DND-41 (cell line): ENCODE measurements at regions not wholly inside any gene's neighbourhood (a gene's known extent, or its start where the extent isn't known, plus 50 kb on each side); places are given as distances from the start of the nearest gene placed in this dataset.

Experiments
- ATAC-seq: fragments of 200-7000 bp; cut with Tn5 transposase; 3 replicates; pipeline ENCODE4 v1.9.1; 2021; ENCODE audit warnings: low read depth; ENCODE audit not compliant: insufficient read depth
- DNase-seq: peaks from one replicate; pipeline ENCODE4 v3.0.0-alpha.2; 2020
- H2AFZ ChIP-seq: 2 replicates; pipeline ENCODE4 v1.6.0; 2012; ENCODE audit warnings: low read depth, low read length
- H3K27ac ChIP-seq: 2 replicates; pipeline ENCODE4 v1.5.1; 2012; ENCODE audit warnings: low read length, inconsistent platforms
- H3K27me3 ChIP-seq: fragments of 200-600 bp; sonication (generic); 2 replicates; pipeline ENCODE4 v1.6.0; 2012; ENCODE audit warnings: low read length, mild to moderate bottlenecking, inconsistent platforms; ENCODE audit not compliant: insufficient read depth, poor library complexity
- H3K36me3 ChIP-seq: 2 replicates; pipeline ENCODE4 v1.5.1; 2012; ENCODE audit warnings: low read length, inconsistent platforms; ENCODE audit not compliant: insufficient read depth
- H3K4me1 ChIP-seq: 2 replicates; pipeline ENCODE4 v1.5.1; 2012; ENCODE audit warnings: mild to moderate bottlenecking, low read length; ENCODE audit not compliant: insufficient read depth
- H3K4me2 ChIP-seq: 2 replicates; pipeline ENCODE4 v1.6.0; 2012; ENCODE audit warnings: mild to moderate bottlenecking, moderate library complexity, low read length, inconsistent platforms; ENCODE audit not compliant: insufficient read depth
- H3K4me3 ChIP-seq, 2 experiments: fragments of 200-600 bp in 1 of 2; shearing (Covaris generic) in 1 of 2; 2 replicates each; pipeline ENCODE4 v1.5.1; 2012 to 2016; ENCODE audit warnings: inconsistent platforms in 2 of 2, low read length in 2 of 2, mild to moderate bottlenecking in 2 of 2, low read depth in 1 of 2, moderate library complexity in 1 of 2
- H3K79me2 ChIP-seq: 2 replicates; pipeline ENCODE4 v1.6.0; 2012; ENCODE audit warnings: low read length, inconsistent platforms; ENCODE audit not compliant: insufficient read depth
- H3K9ac ChIP-seq: 2 replicates; pipeline ENCODE4 v1.6.0; 2012; ENCODE audit warnings: low read depth, mild to moderate bottlenecking, inconsistent platforms, low read length, moderate library complexity
- H3K9me3 ChIP-seq: 2 replicates; pipeline ENCODE4 v1.5.1; 2012; ENCODE audit warnings: low read length, moderate library complexity, mild to moderate bottlenecking, inconsistent platforms; ENCODE audit not compliant: insufficient read depth, severe bottlenecking
- H4K20me1 ChIP-seq: 2 replicates; pipeline ENCODE4 v1.6.0; 2012; ENCODE audit warnings: low read length; ENCODE audit not compliant: insufficient read depth
- EZH2 ChIP-seq: IDR thresholded peaks from 3 replicates; pipeline ENCODE4 v1.6.1; 2012; ENCODE audit warnings: borderline replicate concordance, low read depth, mild to moderate bottlenecking, moderate library complexity, low read length, inconsistent platforms; ENCODE audit not compliant: severe bottlenecking
- TF ChIP-seq, protein P1 (sequence below): IDR thresholded peaks from 2 replicates; pipeline ENCODE4 v1.5.1; 2012; ENCODE audit warnings: borderline replicate concordance, low read length, moderate library complexity, mild to moderate bottlenecking; ENCODE audit not compliant: poor library complexity, severe bottlenecking; ENCODE audit errors: extremely low read depth

DNA sequence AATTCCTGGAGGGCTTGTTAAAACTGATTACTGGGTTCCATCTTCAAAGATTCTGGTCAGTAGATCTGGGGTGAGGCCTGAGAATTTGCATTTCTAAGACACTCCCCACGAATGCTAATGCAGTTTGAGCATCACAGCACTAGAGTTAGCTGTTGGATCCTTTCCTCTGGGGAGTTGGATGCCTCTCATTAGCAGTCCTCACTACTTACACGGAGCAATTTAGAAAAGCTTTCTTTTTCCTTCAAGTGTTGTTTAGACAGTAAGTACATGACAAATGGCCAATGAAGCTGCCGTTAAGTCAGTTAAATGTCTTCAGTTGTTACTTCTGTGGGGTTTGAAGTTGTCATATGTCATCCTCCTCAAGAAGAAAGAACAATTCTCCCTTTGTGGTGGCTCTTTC, 74.9 kb upstream of the HMHB1 start:
- Histone ChIP-seq H3K27me3 (no peaks in the 10 kb centered on the region), H4K20me1 (no peaks in the 10 kb centered on the region), H3K27ac (no peak overlapping the region), H3K4me1 (peaks cover 19% of the 10 kb centered on the region), H3K9me3 (no peaks in the 10 kb centered on the region), H3K4me2 (no peak overlapping the region), H2AFZ (no peak overlapping the region), H3K36me3 (no peaks in the 10 kb centered on the region), H3K9ac (no peak overlapping the region), H3K79me2 (no peaks in the 10 kb centered on the region), H3K4me3 (no peak overlapping the region)
- TF ChIP-seq, protein P1, sequence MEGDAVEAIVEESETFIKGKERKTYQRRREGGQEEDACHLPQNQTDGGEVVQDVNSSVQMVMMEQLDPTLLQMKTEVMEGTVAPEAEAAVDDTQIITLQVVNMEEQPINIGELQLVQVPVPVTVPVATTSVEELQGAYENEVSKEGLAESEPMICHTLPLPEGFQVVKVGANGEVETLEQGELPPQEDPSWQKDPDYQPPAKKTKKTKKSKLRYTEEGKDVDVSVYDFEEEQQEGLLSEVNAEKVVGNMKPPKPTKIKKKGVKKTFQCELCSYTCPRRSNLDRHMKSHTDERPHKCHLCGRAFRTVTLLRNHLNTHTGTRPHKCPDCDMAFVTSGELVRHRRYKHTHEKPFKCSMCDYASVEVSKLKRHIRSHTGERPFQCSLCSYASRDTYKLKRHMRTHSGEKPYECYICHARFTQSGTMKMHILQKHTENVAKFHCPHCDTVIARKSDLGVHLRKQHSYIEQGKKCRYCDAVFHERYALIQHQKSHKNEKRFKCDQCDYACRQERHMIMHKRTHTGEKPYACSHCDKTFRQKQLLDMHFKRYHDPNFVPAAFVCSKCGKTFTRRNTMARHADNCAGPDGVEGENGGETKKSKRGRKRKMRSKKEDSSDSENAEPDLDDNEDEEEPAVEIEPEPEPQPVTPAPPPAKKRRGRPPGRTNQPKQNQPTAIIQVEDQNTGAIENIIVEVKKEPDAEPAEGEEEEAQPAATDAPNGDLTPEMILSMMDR, result no peak
- no peak for TF ChIP-seq EZH2
- DNase-seq, result no peak
- no peak for ATAC-seq

DNA sequence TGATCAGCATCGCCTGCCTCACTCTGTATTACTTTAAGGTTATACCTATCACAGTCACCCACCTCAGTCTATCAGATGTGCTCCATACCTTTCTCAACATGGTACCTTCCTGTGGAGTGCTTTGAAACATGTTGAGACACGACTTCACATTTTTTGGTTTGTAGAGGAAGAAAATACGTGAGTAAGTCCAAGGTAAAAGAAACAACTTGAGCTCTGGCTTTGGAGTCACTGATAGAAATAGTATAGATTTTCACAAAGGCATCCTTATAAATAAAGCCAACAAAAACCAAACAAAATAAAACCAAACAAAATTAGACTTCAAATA, 77.5 kb upstream of the HMHB1 start:
- no peaks in the 10 kb centered on the region for H3K9me3 ChIP-seq
- no peak overlapping the region for H3K4me3 ChIP-seq
- no peaks in the 10 kb centered on the region for H3K4me1 ChIP-seq
- no peaks in the 10 kb centered on the region for H3K79me2 ChIP-seq
- H3K27ac ChIP-seq, result no peak overlapping the region
- no peak for ATAC-seq
- no peak for DNase-seq
- H3K27me3 ChIP-seq, result no peaks in the 10 kb centered on the region
- H3K9ac ChIP-seq, result no peak overlapping the region
- H2AFZ ChIP-seq, result no peak overlapping the region
- no peaks in the 10 kb centered on the region for H3K36me3 ChIP-seq
- TF ChIP-seq EZH2, result no peak
- TF ChIP-seq, protein P1, result no peak
- H3K4me2 ChIP-seq, result no peak overlapping the region
- no peaks in the 10 kb centered on the region for H4K20me1 ChIP-seq

DNA sequence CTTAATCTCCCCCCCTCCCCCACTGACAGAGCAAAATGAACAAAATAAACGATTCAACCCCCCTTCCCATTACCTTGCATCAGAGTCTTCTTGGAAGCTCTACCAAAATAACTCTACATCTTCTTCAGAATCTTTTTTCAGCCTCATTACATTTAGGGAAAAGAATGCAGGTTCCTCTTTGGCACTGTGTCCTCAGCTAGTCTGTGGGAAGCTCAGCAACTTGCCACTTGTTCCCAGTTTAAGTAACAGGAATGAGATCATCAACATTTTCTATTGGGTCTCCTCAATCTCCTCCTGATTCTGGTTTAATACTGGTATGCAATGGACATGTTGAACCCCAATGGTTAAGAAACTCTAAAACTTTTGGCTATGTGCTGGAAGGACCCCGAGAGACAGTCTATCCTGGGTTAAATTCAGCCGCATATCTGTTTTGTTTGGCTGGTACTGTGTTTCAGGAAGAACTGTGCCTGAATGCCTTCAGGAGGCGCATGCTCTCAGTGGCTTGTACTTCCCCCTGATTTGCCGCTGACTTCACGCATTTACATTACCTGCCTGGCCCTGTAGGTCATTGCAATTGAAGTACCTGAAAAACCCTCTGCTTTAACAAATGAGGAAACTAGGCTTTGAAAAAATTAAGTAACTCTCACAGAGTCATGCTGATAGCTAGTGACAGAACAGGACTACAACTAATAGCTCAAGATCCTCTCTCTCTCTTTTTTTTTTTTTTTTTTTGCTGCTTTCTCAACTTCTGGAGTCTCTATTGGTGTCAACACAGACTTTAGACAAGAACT, 78.1 kb upstream of the HMHB1 start:
- Histone ChIP-seq H3K79me2 (no peaks in the 10 kb centered on the region), H3K27me3 (no peaks in the 10 kb centered on the region), H3K9me3 (no peaks in the 10 kb centered on the region), H3K4me2 (no peak overlapping the region), H3K9ac (no peak overlapping the region), H2AFZ (no peak overlapping the region), H3K4me1 (no peaks in the 10 kb centered on the region), H4K20me1 (no peaks in the 10 kb centered on the region), H3K27ac (no peak overlapping the region), H3K36me3 (no peaks in the 10 kb centered on the region), H3K4me3 (no peak overlapping the region)
- no peak for TF ChIP-seq EZH2
- TF ChIP-seq, protein P1, result no peak
- no peak for ATAC-seq
- DNase-seq, result no peak

DNA sequence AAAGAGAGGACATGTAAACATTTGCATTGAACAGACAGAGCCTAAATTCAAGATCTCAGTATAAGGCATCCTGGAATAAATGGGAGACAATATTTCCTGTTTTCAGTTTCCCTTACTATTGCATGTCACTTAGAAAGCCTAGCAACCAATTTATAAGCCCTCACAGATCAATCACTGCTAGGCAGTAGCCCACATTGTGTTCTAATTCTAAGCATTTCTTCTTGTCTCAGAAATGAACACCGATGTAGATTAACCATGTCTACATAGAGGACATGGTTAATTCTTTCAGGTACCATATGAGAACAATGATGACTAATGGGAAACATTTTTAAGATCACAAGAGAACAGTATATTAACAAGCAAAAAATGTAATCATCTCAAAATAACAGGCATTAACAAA, 79.6 kb upstream of the HMHB1 start:
- no peaks in the 10 kb centered on the region for H3K4me1 ChIP-seq
- H4K20me1 ChIP-seq, result no peaks in the 10 kb centered on the region
- H3K27ac ChIP-seq, result no peak overlapping the region
- H3K4me2 ChIP-seq, result no peak overlapping the region
- H2AFZ ChIP-seq, result no peak overlapping the region
- no peaks in the 10 kb centered on the region for H3K79me2 ChIP-seq
- no peak overlapping the region for H3K4me3 ChIP-seq
- no peak overlapping the region for H3K9ac ChIP-seq
- H3K27me3 ChIP-seq, result no peaks in the 10 kb centered on the region
- ATAC-seq, result no peak
- DNase-seq, result no peak
- no peaks in the 10 kb centered on the region for H3K36me3 ChIP-seq
- no peak for TF ChIP-seq EZH2
- no peaks in the 10 kb centered on the region for H3K9me3 ChIP-seq
